NCI-H1694 (cell line): ENCODE measurements at regions not wholly inside any gene's neighbourhood (a gene's known extent, or its start where the extent isn't known, plus 50 kb on each side); places are given as distances from the start of the nearest gene placed in this dataset.
"Not testable (repeated sequence)": the region's sequence is repeated elsewhere in the genome, so short reads cannot be mapped to it uniquely, and the experiment has no call there.

Experiments
- DNase-seq: peaks from one replicate; lab custom pipeline; 2025; lab: John Stamatoyannopoulos, UW

DNA sequence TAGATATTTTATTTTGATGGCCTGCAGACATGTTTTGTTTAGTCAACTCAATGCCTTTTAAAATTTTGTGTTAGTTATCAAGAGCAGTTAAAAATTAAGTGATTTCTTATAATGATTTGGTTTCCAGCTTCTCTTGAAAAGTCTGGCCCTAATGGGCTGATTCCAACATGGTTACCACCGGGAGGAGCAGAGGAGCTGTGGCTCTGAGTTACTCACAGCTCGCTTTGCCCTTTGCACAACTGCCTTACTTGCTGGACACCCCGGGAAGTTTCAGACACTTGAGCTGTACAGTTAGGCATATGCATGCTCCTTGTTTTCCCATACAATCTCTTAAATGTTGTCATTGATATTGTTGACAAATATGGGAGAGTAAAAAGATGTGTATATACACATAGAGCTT lies 173.1 kb upstream of the MMS22L start:
- no peak for DNase-seq

DNA sequence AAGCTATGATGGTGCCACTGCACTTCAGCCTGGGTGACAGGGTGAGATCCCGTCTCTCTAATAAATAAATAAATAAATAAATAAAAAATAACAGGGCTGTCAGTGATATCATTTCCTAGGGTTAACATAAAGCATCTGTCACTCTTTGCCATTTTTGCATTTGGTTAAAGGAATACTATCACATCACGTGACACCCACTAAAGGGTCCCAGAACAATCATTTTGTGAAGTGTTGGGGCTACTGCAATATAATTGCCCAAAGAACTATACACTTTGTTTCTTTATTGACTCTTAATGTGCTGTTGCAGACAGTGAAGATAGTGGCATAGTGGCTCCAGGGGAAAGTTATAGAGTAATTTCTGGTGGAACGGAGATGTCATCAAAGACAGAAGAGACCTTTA lies 176.5 kb upstream of the MMS22L start:
- no peak for DNase-seq

DNA sequence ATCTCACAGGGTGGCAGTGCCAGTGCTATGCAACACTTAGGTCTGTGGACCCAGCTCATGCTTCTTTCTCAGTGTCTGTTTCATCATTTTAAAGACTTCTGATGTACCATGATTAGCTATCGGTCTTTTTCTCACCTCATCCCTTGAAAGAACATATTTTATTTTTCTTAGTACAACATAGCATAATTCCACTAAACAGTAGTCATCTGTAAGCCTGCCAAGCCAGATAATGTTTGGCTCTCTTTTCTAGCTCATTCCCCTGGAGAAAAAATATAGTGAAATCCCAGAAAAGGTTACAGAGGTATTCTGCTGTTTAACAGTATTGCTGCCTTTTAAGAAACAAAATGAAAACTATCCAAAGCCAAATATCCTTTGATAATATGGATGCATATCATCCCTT lies 177.0 kb upstream of the MMS22L start:
- DNase-seq, result no peak

DNA sequence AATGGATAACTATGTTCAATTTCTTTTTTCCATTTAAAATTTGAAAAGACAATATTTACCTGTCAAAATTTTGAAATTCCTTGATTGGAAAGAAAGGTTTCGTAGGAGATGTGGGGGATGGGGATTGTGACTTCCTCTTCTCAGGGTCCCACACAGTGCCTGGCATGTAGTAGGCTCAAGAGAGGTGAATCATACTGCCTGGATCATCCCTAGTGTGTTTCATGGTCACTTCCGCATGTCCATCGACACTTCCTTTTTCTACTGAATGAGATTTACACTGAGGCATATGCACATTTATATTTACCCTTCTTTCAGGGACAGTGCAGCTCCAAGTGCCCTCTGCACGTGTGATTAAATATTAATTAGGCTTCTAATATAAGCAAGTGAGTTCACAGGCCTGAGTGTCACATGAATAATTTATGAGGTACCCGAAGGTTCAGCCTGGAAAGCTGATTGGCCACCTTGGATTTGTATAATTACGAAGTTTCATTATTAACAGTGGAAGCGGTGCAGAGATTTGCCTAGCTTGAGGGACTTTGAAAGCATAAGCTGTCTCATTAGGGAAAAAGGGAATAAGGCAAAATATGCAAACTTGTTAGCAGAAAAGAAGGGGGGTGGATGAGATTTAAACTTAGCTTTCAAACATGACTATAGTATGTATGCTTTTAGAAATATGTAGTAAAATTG lies 177.5 kb upstream of the MMS22L start:
- DNase-seq, result no peak

DNA sequence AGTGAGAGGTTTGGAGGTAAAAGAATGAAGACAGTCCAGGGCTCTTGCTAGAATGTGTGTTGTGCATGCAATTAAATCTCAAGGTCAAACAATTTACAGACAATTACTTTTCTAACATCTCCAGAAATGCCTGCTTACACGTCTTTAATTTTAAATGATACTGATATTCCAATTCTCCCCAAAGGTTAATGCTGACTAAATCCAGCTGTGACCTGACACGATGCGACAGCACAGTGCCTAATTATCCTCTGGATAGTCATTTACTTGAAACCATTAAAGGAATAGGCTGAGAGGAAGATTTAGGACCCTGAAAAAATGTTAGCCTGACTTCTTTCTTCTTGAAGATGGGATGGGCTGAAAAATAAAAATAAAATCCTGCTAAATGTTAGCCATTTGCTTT lies 178.2 kb upstream of the MMS22L start:
- DNase-seq, result no peak

DNA sequence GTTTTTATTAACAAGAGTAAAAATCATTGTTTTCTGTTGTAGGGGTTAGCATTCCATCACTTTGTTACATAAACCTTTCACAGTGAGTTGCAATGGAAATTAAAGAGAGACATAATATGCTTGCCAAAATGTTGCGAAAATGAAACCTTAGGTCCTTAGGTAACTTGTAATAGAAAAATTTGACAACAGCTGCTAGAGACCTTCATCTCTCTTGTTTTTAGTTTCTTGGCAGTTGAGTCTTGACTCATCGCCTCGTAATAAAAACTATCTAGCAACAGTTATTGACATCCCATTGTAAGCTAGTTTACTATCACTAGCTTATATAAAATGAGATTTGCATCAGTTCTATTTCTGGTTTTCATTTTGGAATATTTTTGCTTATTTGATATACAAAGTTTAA lies 179.0 kb upstream of the MMS22L start:
- no peak for DNase-seq

DNA sequence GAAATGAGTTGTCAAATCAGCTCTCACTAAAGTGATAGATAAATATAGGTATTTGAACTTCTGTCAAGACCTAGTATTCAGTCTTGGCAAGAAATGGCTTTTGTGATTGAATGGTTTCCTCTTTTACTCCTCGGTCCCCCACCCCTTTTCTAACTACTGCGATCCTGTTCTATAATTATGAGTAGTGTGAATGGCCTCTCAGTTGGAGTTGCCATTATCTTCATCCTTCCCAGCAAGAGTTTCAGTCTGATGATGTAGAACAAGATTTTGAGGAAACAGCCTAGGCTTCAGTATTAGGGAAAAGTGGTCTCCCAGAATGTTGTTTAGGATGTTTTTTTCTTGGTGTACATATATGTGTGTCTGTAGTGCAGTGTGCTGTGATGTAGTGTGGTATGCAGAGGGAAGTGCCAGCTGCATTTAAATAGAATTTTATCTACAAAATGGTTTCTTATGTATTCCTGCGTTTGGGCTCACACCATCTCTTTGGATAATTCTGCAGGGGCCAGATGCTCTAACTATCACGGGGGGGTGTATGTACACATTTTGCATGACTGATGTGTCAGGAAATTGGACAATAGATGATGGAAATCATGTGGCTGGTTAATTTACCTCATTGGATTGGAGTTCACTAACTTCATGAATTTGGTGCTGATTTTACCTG lies 180.1 kb upstream of the MMS22L start:
- DNase-seq, result no peak

DNA sequence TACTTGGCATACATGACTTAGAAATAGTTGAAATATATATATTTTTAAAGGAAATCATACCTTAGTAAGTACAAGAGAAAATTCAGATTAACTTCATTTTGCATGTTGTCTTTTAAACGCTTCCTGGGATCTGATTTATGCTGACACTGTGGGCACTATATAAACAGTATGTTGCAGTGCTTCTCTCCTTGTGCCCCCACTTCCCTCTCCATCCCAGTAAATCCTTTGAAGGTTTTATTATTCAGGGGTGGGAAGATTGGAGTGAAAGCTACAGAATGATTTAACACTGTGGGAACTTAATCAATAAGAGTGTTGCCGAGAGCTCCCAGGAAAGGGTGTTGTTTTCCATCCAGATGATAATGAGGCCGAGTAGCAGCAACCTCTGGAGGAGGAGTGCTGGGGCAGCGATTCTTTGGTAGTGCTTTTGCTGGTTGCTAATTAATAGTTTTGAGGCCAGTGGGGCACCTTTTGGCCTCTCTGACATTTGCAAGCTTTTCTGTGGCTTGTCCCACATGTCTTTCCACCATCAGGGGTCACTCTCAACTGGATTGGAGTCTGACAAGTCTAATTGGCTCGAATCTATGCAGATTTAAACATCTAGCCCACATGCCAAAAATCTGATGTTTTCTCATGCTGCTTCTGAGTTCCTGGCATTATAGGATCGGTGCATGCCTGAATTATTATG lies 183.0 kb upstream of the MMS22L start:
- no peak for DNase-seq

DNA sequence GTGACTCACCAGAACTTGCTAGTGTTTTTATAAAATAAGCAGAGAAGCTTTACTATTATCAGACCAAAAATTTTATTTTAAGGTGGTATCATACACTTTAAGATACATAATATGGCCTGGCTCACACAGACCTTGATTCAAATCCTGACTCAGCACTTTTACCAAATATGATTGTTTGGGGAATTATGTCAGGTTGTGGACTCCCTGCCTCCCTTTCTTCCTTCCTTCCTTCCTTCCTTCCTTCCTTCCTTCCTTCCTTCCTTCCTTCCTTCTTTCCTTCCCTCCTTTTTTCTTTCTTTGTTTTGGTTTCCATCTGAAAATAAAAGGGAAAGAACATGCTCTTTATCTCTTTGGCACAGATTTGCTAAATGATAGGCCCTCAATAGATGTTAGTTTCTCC lies 186.0 kb upstream of the MMS22L start:
- DNase-seq, result no peak

DNA sequence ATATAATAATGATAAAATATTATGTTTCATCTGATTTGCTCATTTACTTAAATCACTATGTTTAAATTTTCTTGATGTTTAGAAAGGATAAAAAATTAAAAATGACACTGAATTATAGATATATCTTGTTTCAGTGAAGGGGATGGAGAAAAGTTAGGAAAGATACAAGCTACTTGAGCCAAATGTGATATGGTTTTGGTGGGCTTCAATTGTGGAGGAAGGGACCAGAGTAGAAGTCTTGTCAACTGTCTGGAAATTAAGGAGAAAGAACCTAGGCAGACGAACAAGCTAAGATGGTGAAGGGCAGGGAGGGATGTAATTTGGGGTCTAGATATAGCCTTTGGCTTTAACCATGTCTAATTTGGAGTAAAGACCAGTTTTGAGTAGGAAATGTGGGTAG lies 186.4 kb upstream of the MMS22L start:
- DNase-seq, result no peak

DNA sequence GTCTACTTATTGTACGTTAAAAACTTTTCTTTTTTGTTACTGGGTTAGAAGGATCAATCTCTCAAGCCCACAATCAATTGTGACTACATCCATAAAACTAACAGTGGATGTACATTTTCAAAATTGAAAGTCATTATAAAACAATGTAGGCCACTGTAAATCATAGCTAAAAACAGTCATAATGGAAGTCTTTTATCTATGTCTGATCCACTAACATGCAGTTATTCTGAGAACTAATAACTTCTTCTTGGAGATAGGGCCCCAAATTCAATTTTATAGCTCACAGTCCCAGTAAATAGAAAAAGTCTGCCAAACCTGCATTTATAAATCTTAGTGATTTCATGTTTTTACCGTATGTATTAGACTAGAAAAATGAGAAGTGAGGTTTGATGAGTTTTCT lies 187.3 kb upstream of the MMS22L start:
- DNase-seq, result no peak

DNA sequence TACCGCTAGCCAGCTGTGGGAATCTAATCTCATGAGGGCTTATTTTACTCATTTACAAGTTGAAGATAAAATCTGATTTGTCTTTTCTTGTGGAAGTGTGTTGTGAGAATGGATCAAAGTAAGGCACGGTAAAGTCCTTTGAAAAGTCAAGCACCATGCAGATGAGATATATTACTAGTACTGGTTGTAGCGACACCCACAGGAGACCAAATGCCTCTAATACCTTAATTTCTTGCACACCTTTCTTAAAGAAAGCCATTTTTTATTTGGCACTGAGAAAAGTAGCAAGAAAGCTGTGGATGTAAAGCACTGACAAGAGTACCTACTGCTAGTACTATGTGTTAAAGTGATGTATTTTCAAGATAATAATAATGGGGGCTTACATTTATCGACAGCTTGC lies 191.0 kb upstream of the MMS22L start:
- DNase-seq, result no peak

DNA sequence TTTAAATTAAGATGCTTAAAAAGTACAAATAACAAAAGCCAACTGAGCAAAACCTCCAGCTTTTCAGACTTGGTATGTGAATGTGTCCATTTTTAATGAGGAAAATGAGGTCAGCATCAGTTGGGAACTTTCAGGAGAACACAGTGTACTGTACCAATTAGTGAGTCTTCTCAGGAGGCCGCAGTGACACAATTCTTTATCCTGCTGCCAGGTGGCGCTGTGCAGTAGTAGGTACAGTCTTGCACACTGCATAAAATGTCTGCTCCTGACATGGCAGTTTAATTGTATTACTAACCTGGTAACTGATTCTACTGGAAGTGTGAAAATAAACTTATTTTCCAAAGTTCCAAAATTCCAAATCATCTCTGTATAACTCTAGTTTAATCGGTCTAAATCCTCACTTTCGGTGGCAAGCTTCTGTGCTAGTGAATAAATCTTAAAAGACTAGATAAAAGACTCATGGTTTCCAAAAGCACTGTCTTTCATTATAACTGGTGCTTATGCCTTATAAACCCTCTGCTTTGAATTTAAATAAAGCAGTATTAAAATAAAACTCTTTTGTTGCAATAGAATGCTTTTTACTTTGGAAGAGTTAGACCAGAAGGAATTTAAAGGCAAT lies 214.8 kb upstream of the MMS22L start:
- peak; percentile 63 for DNase-seq

DNA sequence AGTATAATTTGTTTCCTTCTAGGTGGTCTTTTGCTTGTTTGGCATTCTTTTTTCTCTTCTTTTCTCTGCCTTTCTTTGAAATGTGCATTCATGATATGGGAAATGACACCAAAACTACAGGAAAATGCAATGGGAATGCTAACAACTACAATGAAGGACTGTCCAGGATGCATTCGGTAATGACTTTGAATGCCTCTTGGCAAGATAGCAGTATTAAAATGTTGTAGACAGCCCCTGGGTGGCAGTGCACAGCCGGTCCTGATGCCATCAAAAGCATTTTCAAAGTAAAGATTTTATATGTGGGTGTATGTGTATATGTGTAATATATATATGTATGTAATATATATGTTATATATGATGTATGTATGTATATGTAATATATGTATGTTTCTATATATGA lies 218.8 kb upstream of the MMS22L start:
- no peak for DNase-seq

DNA sequence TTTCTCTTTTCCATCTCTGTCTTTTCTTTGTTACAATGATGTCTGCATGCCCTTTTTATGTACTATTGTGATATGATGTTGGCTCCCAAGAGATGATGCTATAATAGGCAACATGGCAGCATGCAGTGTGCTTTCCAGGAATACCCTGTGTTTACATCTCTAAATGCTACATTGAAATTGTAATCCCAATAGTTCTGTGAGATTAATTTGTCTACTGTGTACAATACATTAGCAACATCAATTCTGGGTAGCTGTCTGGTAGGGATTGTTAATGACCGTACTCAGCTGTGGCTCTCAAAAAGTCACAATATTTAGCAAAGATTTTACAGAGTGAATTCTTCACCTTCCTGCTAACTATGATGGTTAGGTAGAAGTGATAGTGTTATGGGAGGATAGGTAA lies 225.6 kb upstream of the MMS22L start:
- no peak for DNase-seq

DNA sequence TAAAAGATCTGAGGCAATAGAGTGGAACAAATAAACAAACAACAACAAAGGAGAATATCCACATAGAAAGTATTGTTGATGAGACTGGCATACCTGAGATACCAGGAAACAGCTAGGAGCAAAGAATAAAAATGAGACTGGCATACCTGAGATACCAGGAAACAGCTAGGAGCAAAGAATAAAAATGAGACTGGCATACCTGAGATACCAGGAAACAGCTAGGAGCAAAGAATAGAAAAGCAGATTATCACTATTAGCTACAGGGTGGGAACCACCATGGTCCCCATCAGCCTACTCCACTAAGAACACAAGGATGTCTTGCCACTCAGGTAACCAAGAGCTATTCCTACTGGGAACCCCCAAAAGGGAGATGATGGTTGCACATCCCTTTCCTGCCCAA lies 230.2 kb upstream of the MMS22L start:
- DNase-seq, result not testable (repeated sequence)

DNA sequence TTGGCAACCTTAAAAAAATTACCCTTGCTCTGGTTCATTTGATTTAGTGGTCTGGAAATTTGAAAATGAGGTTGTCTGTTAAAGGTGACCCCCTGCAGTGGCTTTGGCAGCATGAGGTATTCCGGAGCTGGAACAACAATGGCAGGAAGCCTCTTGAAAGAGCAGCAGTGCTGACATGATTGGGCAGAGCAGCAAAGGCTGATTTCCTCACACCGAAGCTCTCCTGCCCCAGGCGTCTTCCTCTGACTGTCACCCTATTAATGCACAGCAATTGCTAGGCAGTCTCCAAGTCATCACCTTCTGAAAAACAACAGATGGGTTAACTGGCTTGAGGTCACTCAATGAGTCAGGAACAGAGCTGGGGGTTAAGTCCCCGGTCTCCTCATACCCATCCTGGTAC lies 241.8 kb upstream of the MMS22L start:
- DNase-seq, result no peak

DNA sequence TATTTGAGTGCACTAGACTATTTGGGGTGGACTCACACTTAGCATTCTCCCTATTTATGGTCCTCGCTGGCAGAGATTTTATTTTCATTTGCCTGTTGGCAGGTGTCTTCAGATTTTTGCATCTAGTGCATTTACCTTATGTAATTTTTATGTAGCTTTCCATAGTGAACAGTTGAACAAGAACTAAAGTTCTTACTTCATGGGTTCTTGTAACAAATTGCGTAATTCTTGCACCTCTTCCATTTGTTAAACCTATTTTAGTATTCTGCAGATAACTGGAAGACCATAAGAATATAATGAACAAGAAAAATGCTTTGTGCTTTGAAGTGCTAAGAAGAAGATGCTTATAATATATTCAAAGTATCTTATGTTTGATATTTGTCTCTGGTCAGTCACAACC lies 252.8 kb upstream of the MMS22L start:
- DNase-seq, result no peak

DNA sequence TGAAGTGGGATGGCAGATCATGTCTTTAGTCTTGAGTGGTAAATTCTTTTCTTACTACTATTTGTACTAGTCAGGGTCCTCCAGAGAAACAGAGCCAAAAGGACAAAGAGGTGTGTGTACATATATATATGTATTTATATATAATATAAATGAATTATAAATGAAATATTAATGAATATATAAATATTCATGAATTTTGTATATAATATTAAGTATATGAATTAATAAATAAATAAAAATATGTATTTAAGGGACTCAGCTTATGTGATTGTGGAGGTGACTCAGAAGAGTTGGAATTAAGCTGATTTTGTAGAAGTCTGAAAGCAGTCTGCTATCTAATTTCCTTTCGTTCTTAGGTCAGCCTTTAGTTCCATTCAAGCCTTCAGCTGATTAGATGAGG lies 265.3 kb upstream of the MMS22L start:
- no peak for DNase-seq

DNA sequence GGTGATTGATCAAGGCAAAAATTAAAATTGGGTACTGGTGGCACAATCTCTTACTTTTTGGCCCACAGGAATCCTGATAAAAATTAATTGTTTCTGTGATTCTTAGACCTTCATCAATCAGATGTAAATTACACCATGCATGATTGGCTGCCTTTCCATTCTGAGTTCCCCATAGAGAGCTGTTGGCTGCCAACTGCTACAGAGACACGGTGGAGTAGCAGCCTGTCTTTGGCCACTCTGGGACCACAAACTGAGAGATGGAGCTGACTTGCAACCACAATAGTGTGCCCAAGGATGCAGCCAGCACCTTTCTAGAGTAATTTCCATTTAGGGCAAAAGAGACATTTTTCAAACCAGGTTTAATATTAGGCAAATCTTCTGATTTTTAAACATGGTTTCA lies 274.3 kb upstream of the MMS22L start:
- DNase-seq, result no peak

DNA sequence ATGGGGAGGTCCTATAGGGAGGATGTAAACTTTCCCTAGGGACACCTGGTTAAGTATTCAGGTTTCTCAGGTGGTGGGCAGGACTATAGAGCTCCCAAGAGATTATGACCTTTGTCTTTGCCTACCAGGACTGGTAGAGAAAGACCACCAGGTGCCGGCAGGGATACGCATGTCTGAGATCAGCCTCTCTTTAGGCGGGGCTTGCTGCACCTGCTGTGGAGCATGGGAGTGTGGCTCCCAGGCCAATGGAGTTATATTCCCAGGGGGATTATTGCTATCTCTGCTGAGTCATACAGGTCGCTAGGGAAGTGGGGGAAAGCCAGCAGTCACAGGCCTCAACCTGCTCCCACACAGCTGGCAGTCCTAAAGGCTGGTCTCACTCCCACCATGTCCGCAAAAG lies 280.5 kb upstream of the MMS22L start:
- DNase-seq, result no peak

DNA sequence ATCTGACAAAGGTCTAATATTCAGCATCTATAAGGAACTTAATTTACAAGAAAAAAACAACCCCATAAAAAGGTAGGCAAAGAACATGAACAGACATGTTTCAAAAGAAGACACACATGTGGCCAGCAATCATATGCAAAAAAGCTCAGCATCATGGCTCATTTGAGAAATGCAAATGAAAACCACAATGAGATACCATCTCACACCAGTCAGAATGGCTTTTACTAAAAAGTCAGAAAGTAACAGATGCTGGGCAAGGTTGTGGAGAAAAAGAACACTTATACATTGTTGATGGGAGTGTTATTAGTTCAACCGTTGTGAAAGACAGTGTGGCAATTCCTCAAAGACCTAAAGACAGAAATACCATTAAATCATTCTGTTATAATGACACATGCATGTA lies 289.9 kb upstream of the MMS22L start:
- DNase-seq, result no peak

DNA sequence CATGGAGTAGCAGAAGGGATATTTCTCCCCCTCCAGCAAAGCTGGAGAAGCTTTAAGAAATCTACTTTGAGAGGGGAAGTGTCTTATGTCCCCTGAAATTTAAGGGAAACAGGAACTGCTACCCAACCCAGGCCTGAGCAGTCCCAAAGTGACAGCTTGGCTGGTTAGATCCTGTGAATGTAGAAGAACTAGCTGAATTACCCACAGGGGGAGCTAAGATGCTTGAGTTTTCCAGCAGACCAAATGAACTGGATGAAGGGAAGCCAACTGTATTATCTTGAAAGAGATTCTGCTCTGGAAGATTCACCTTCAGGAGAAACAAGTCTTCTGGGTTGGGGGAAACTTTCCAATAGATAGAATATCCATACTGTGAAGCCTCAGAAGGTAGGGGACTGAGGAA lies 303.3 kb upstream of the MMS22L start:
- no peak for DNase-seq
